ENCODE measurements at regions not wholly inside any gene's neighbourhood (a gene's known extent, or its start where the extent isn't known, plus 50 kb on each side); places are given as distances from the start of the nearest gene placed in this dataset.

DNA sequence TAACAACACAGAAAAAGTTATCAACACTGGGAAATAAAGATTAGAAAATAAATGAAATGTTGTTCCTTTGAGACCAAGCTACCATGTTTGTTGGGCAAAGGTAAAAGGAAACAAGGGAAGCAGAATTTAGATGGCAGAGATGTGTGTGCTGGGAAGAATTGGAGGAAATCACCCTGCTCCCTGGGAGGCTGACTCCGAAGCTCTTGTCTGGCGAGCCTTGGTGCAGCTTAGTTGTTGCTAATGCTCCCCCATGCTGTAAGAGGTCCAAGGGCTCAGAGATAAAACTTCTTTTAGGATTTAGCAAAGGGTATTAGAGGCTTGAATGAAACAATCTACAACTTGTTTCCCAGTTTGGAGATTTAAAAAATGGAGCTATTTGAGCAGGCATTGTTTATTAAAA, 123.8 kb upstream of the DDIT4L start:
- Histone ChIP-seq H3K79me1 (replicated peaks; ENCODE audit: low read length, poor library complexity, severe bottlenecking) (no peaks in the 10 kb centered on the region), H2BK15ac (ENCODE audit: low read depth, poor library complexity, severe bottlenecking) (no peak overlapping the region), H3K4me2 (ENCODE audit: low read length, poor library complexity, severe bottlenecking) (no peak overlapping the region), H2BK120ac (ENCODE audit: low read depth, low read length) (no peak overlapping the region), H3K9me3 (ENCODE audit: control insufficient read depth, low read length) (no peaks in the 10 kb centered on the region), H2AFZ (ENCODE audit: low read depth, low read length) (no peak overlapping the region), H3K4me3 (ENCODE audit: insufficient read depth in 1 of 2, low read depth in 1 of 2, low read length in 2 of 2) (no peak overlapping the region), H2BK5ac (ENCODE audit: low read depth, low read length, poor library complexity, severe bottlenecking) (no peak overlapping the region), H3K4ac (ENCODE audit: low read depth in 1 of 2, low read length in 2 of 2) (no peak overlapping the region), H3K9ac (ENCODE audit: low read length) (no peak overlapping the region), H3K14ac (ENCODE audit: low read length in 2 of 2) (no peak overlapping the region), H4K8ac (ENCODE audit: low read length) (no peak overlapping the region), H3K23ac (ENCODE audit: low read length in 2 of 2) (no peak overlapping the region), H4K91ac (ENCODE audit: low read length) (no peak overlapping the region), H3K27ac (ENCODE audit: low read length, poor library complexity, severe bottlenecking) (no peak overlapping the region), H3K18ac (ENCODE audit: low read depth in 1 of 2, low read length in 2 of 2) (no peak overlapping the region), H2BK12ac (ENCODE audit: low read length in 2 of 2) (no peak overlapping the region), H2AK5ac (ENCODE audit: low read length, severe bottlenecking) (no peak overlapping the region), H3K36me3 (ENCODE audit: control insufficient read depth in 1 of 2, insufficient read depth in 2 of 2, low read depth in 1 of 2, low read length in 2 of 2) (no peaks in the 10 kb centered on the region), H3K4me1 (ENCODE audit: control insufficient read depth, insufficient read depth, low read depth, low read length) (peaks cover 4% of the 10 kb centered on the region), H3K27me3 (ENCODE audit: control insufficient read depth in 1 of 2, insufficient read depth in 1 of 2, low read length in 2 of 2) (no peaks in the 10 kb centered on the region)
- 86% methylated on average over 2 of the region's 2 CpGs for WGBS
- DNase-seq = no peak

DNA sequence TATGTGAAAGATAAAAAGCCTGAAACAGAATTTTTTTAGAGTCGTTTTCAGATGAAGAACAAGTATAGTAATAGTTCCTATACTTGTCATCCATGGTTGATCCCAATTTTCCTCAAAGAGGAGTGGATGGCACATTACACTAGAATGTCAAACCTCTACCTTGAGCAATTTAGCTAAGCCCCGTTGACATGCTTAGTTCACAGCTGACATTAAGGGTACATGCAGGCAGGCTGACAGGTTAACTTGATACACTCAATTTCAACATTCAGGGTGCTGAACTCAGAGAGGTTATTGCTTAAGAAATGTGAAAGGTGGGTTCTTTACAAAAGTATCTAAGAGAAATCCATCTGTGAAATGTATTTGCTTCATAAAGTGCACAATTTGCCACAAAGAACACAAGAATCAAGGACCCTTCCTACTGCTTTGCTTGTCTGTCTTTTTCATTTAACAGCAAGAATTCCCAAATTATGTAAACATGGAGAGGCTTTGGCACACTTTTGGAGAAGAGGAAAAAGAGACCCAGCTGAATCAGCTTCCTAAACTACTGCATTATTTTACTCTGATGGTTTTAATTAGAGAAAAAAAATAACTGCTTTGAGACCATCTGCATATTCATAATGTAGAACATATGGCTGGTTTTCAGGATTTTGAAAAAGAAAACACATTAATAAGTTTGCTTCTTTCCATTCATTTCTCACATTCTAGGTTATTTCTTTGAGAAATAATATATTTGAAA, 122.5 kb upstream of the DDIT4L start:
- Histone ChIP-seq H3K4ac (ENCODE audit: low read depth in 1 of 2, low read length in 2 of 2) (no peak overlapping the region), H3K18ac (ENCODE audit: low read depth in 1 of 2, low read length in 2 of 2) (no peak overlapping the region), H2BK120ac (ENCODE audit: low read depth, low read length) (no peak overlapping the region), H2BK12ac (ENCODE audit: low read length in 2 of 2) (no peak overlapping the region), H2BK15ac (ENCODE audit: low read depth, poor library complexity, severe bottlenecking) (no peak overlapping the region), H3K36me3 (ENCODE audit: control insufficient read depth in 1 of 2, insufficient read depth in 2 of 2, low read depth in 1 of 2, low read length in 2 of 2) (no peaks in the 10 kb centered on the region), H3K4me2 (ENCODE audit: low read length, poor library complexity, severe bottlenecking) (no peak overlapping the region), H3K9me3 (ENCODE audit: control insufficient read depth, low read length) (no peaks in the 10 kb centered on the region), H4K91ac (ENCODE audit: low read length) (no peak overlapping the region), H2AFZ (ENCODE audit: low read depth, low read length) (no peak overlapping the region), H2AK5ac (ENCODE audit: low read length, severe bottlenecking) (no peak overlapping the region), H3K79me1 (replicated peaks; ENCODE audit: low read length, poor library complexity, severe bottlenecking) (no peaks in the 10 kb centered on the region), H3K9ac (ENCODE audit: low read length) (no peak overlapping the region), H2BK5ac (ENCODE audit: low read depth, low read length, poor library complexity, severe bottlenecking) (no peak overlapping the region), H3K14ac (ENCODE audit: low read length in 2 of 2) (no peak overlapping the region), H3K23ac (ENCODE audit: low read length in 2 of 2) (no peak overlapping the region), H3K4me3 (ENCODE audit: insufficient read depth in 1 of 2, low read depth in 1 of 2, low read length in 2 of 2) (no peak overlapping the region), H4K8ac (ENCODE audit: low read length) (no peak overlapping the region), H3K4me1 (ENCODE audit: control insufficient read depth, insufficient read depth, low read depth, low read length) (peaks cover 4% of the 10 kb centered on the region), H3K27ac (ENCODE audit: low read length, poor library complexity, severe bottlenecking) (no peak overlapping the region), H3K27me3 (ENCODE audit: control insufficient read depth in 1 of 2, insufficient read depth in 1 of 2, low read length in 2 of 2) (no peaks in the 10 kb centered on the region)
- 90% methylated on average over 2 of the region's 2 CpGs for WGBS
- no peak for DNase-seq

DNA sequence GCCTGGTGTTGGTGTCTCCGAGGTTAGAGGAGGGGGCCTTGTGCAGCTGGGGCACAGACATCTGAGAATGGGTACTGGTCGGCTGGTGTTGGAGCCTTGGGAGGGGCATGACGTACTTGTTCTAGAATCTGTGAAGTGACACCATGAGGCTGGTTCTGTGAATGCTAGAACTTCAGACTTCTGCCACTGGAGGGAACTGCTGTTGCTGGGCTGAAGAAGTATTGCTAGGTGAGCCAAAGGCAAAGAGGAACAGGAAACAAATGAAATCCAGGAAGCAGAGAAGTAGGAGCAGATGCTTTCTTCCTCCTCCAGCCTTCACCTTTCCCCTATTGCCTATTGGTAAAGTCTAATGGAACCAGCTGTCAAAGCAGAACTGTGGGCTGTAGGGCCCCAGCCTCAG, 120.9 kb upstream of the DDIT4L start:
- peak overlapping the region; percentile 20 to 49 for H3K4ac ChIP-seq (ENCODE audit: low read depth in 1 of 2, low read length in 2 of 2)
- H2BK5ac ChIP-seq (ENCODE audit: low read depth, low read length, poor library complexity, severe bottlenecking) = no peak overlapping the region
- H3K79me1 ChIP-seq (replicated peaks; ENCODE audit: low read length, poor library complexity, severe bottlenecking) = no peaks in the 10 kb centered on the region
- no peak overlapping the region for H4K91ac ChIP-seq (ENCODE audit: low read length)
- H3K4me2 ChIP-seq (ENCODE audit: low read length, poor library complexity, severe bottlenecking) = no peak overlapping the region
- no peak overlapping the region for H3K23ac ChIP-seq (ENCODE audit: low read length in 2 of 2)
- no peaks in the 10 kb centered on the region for H3K27me3 ChIP-seq (ENCODE audit: control insufficient read depth in 1 of 2, insufficient read depth in 1 of 2, low read length in 2 of 2)
- H3K9ac ChIP-seq (ENCODE audit: low read length) = no peak overlapping the region
- H2BK120ac ChIP-seq (ENCODE audit: low read depth, low read length) = no peak overlapping the region
- no peak overlapping the region for H4K8ac ChIP-seq (ENCODE audit: low read length)
- peaks cover 4% of the 10 kb centered on the region for H3K4me1 ChIP-seq (ENCODE audit: control insufficient read depth, insufficient read depth, low read depth, low read length)
- no peak overlapping the region for H2BK15ac ChIP-seq (ENCODE audit: low read depth, poor library complexity, severe bottlenecking)
- 91% methylated on average over 3 of the region's 3 CpGs for WGBS
- H3K4me3 ChIP-seq (ENCODE audit: insufficient read depth in 1 of 2, low read depth in 1 of 2, low read length in 2 of 2) = no peak overlapping the region
- no peaks in the 10 kb centered on the region for H3K36me3 ChIP-seq (ENCODE audit: control insufficient read depth in 1 of 2, insufficient read depth in 2 of 2, low read depth in 1 of 2, low read length in 2 of 2)
- peak overlapping the region in 1 of 2 experiments; percentile 83 for H2BK12ac ChIP-seq (ENCODE audit: low read length in 2 of 2)
- H3K9me3 ChIP-seq (ENCODE audit: control insufficient read depth, low read length) = no peaks in the 10 kb centered on the region
- H3K27ac ChIP-seq (ENCODE audit: low read length, poor library complexity, severe bottlenecking) = no peak overlapping the region
- H3K18ac ChIP-seq (ENCODE audit: low read depth in 1 of 2, low read length in 2 of 2) = peak overlapping the region in 1 of 2 experiments; percentile 34
- H2AK5ac ChIP-seq (ENCODE audit: low read length, severe bottlenecking) = no peak overlapping the region
- H2AFZ ChIP-seq (ENCODE audit: low read depth, low read length) = no peak overlapping the region
- peak; percentile 26 for DNase-seq
- H3K14ac ChIP-seq (ENCODE audit: low read length in 2 of 2) = no peak overlapping the region

DNA sequence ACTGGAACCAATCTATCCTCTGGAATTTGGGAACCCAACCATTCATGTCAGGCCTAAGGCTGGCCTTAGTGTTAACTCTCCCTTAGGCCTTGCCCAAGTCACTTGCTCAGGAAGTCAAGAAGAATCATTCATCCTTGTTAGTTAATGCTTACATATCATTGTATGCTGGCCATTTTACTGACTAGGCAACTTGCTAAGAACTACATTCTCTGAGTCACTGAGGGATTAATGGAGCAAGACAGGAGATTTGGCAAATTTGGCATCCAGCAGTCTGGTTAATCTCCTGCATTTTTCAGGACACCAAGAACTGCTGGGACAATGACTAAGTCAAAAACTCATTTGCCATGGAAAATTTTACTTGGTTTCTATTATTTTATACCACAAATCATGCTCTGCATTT, 115.8 kb upstream of the DDIT4L start:
- Histone ChIP-seq H2BK12ac (ENCODE audit: low read length in 2 of 2) (peak overlapping the region in 1 of 2 experiments; percentile 18), H3K14ac (ENCODE audit: low read length in 2 of 2) (no peak overlapping the region), H3K4me3 (ENCODE audit: insufficient read depth in 1 of 2, low read depth in 1 of 2, low read length in 2 of 2) (no peak overlapping the region), H3K36me3 (ENCODE audit: control insufficient read depth in 1 of 2, insufficient read depth in 2 of 2, low read depth in 1 of 2, low read length in 2 of 2) (no peaks in the 10 kb centered on the region), H3K27me3 (ENCODE audit: control insufficient read depth in 1 of 2, insufficient read depth in 1 of 2, low read length in 2 of 2) (no peaks in the 10 kb centered on the region), H4K8ac (ENCODE audit: low read length) (no peak overlapping the region), H2BK120ac (ENCODE audit: low read depth, low read length) (no peak overlapping the region), H3K9ac (ENCODE audit: low read length) (no peak overlapping the region), H3K18ac (ENCODE audit: low read depth in 1 of 2, low read length in 2 of 2) (no peak overlapping the region), H3K4me1 (ENCODE audit: control insufficient read depth, insufficient read depth, low read depth, low read length) (no peaks in the 10 kb centered on the region), H3K23ac (ENCODE audit: low read length in 2 of 2) (no peak overlapping the region), H3K79me1 (replicated peaks; ENCODE audit: low read length, poor library complexity, severe bottlenecking) (no peaks in the 10 kb centered on the region), H2AK5ac (ENCODE audit: low read length, severe bottlenecking) (no peak overlapping the region), H3K4me2 (ENCODE audit: low read length, poor library complexity, severe bottlenecking) (no peak overlapping the region), H3K9me3 (ENCODE audit: control insufficient read depth, low read length) (no peaks in the 10 kb centered on the region), H3K27ac (ENCODE audit: low read length, poor library complexity, severe bottlenecking) (peak overlapping the region; percentile 83), H3K4ac (ENCODE audit: low read depth in 1 of 2, low read length in 2 of 2) (no peak overlapping the region), H2BK15ac (ENCODE audit: low read depth, poor library complexity, severe bottlenecking) (no peak overlapping the region), H4K91ac (ENCODE audit: low read length) (no peak overlapping the region), H2BK5ac (ENCODE audit: low read depth, low read length, poor library complexity, severe bottlenecking) (no peak overlapping the region), H2AFZ (ENCODE audit: low read depth, low read length) (no peak overlapping the region)
- peak; percentile 28 for DNase-seq
